GM19395 (cell line): ENCODE measurements at regions not wholly inside any gene's neighbourhood (a gene's known extent, or its start where the extent isn't known, plus 50 kb on each side); places are given as distances from the start of the nearest gene placed in this dataset.
"Not testable (repeated sequence)": the region's sequence is repeated elsewhere in the genome, so short reads cannot be mapped to it uniquely, and the experiment has no call there.

ENCODE experiments used
- ATAC-seq: cut with Tn5 transposase; IDR thresholded peaks from one replicate; pipeline ENCODE4 v1.9.1; 2021; ENCODE audit warnings: mild to moderate bottlenecking, moderate library complexity; ENCODE audit not compliant: unreplicated experiment

- no peak for ATAC-seq
Observed at GRCh38 chr2:22011048-22011447, 887.3 kb downstream of the TDRD15 start.

GRCh38 chr2:22020091-22020742 lies 896.4 kb downstream of the TDRD15 start:
- no peak for ATAC-seq

GRCh38 chr2:22027345-22028005 lies 903.7 kb downstream of the TDRD15 start:
- no peak for ATAC-seq

- ATAC-seq, result no peak
Observed at GRCh38 chr2:22035361-22035830, 911.6 kb downstream of the TDRD15 start.

GRCh38 chr2:22037274-22037673 lies 913.5 kb downstream of the TDRD15 start:
- no peak for ATAC-seq

GRCh38 chr2:22043784-22044183 lies 920.0 kb downstream of the TDRD15 start:
- no peak for ATAC-seq

- ATAC-seq, result no peak
Observed at GRCh38 chr2:22055784-22056620, 932.2 kb downstream of the TDRD15 start.

GRCh38 chr2:22056621-22057132 lies 932.9 kb downstream of the TDRD15 start:
- ATAC-seq, result no peak

- ATAC-seq, result no peak
Observed at GRCh38 chr2:22062679-22063078, 938.9 kb downstream of the TDRD15 start.

- ATAC-seq, result no peak
Observed at GRCh38 chr2:22076454-22076853, 952.7 kb downstream of the TDRD15 start.

- ATAC-seq, result no peak
Observed at GRCh38 chr2:22078701-22079100, 954.9 kb downstream of the TDRD15 start.

GRCh38 chr2:22079583-22079982 lies 955.8 kb downstream of the TDRD15 start:
- no peak for ATAC-seq

GRCh38 chr2:22086726-22087125 lies 963.0 kb downstream of the TDRD15 start:
- ATAC-seq, result no peak

GRCh38 chr2:22103617-22104016 lies 979.8 kb downstream of the TDRD15 start:
- not testable (repeated sequence) for ATAC-seq

- no peak for ATAC-seq
Observed at GRCh38 chr2:22110244-22110651, 986.5 kb downstream of the TDRD15 start.

- no peak for ATAC-seq
Observed at GRCh38 chr2:22124003-22124402, 1000.2 kb downstream of the TDRD15 start.

GRCh38 chr2:22126106-22126505 lies 1002.3 kb downstream of the TDRD15 start:
- no peak for ATAC-seq

GRCh38 chr2:22126978-22127377 lies 1003.2 kb downstream of the TDRD15 start:
- no peak for ATAC-seq

GRCh38 chr2:22134421-22134820 lies 1010.7 kb downstream of the TDRD15 start:
- no peak for ATAC-seq

- no peak for ATAC-seq
Observed at GRCh38 chr2:22136446-22136845, 1012.7 kb downstream of the TDRD15 start.

- no peak for ATAC-seq
Observed at GRCh38 chr2:22143840-22144239, 1020.1 kb downstream of the TDRD15 start.
